Esophagus (tissue), 2 donors: ENCODE measurements at regions not wholly inside any gene's neighbourhood (a gene's known extent, or its start where the extent isn't known, plus 50 kb on each side); places are given as distances from the start of the nearest gene placed in this dataset.
"Not testable (repeated sequence)": the region's sequence is repeated elsewhere in the genome, so short reads cannot be mapped to it uniquely, and the experiment has no call there.

Source experiments
- H3K27ac ChIP-seq, 2 donors: one replicate each; pipeline ENCODE4 v1.5.1; 2013; ENCODE audit warnings: low read depth in 2 of 2, mild to moderate bottlenecking in 2 of 2, inconsistent platforms in 1 of 2, low read length in 1 of 2, moderate library complexity in 1 of 2
- H3K27me3 ChIP-seq, 2 donors: one replicate each; pipeline ENCODE4 v1.6.1; 2013; ENCODE audit warnings: low read length in 2 of 2, control low read depth in 1 of 2, mild to moderate bottlenecking in 1 of 2; ENCODE audit not compliant: insufficient read depth in 2 of 2, control insufficient read depth in 1 of 2
- H3K36me3 ChIP-seq, 2 donors: one replicate each; pipeline ENCODE4 v1.6.1; 2013; ENCODE audit warnings: low read length in 1 of 2; ENCODE audit not compliant: control insufficient read depth in 2 of 2, insufficient read depth in 2 of 2
- H3K4me1 ChIP-seq, 2 donors: one replicate each; pipeline ENCODE4 v1.6.1; 2013; ENCODE audit warnings: low read length in 1 of 2; ENCODE audit not compliant: control insufficient read depth in 2 of 2, insufficient read depth in 2 of 2
- H3K4me3 ChIP-seq, 2 donors: one replicate each; pipeline ENCODE4 v1.5.1; 2013; ENCODE audit warnings: low read length in 2 of 2, mild to moderate bottlenecking in 2 of 2, low read depth in 1 of 2, moderate library complexity in 1 of 2
- H3K9me3 ChIP-seq, 2 donors: one replicate each; pipeline ENCODE4 v1.6.1; 2013; ENCODE audit warnings: mild to moderate bottlenecking in 2 of 2, low read depth in 1 of 2, low read length in 1 of 2, moderate library complexity in 1 of 2; ENCODE audit not compliant: control insufficient read depth in 2 of 2, insufficient read depth in 1 of 2
- WGBS, 2 donors: extraction: QIAGEN DNeasy Blood & Tissue Kit; methylation state at CpG; one replicate each; pipeline ENCODE4 v1.1.7; 2013; 5-methylcytosine and 5-hydroxymethylcytosine counted together
- donor health status: healthy with polysubstance abuse.
- donor health status: Bipolar disorder and iron deficiency.

DNA sequence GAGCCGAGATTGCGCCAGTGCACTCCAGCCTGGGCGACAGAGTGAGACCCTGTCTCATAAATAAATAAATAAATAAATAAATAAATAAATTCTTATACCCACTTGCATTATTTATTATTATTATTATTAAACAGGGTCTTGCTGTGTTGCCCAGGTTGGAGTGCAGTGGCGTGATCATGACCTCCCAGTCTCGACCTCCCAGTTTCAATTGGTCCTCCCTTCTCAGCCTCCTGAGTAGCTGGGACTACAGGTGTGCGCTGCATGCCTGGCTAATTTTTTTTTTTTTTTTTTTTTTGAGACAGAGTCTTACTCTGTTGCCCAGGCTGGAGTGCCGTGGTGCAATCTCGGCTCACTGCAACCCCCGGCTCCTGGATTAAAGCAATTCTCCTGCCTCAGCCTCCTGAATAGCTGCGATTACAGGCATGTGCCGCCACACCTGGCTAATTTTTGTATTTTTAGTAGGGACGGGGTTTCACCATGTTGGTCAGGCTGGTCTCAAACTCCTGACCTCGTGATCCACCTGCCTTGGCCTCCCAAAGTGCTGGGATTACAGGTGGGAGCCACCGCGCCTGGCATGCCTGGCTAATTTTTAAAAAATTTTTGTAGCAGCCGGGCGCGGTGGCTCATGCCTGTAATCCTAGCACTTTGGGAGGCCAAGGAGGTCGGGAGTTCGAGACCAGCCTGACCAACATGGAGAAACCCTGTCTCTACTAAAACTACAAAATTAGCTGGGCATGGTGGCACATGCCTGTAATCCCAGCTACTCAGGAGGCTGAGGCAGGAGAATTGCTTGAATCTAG is 150.2 kb downstream of the SEC14L1 start:
- H3K27me3 ChIP-seq, H3K27ac ChIP-seq, H3K4me3 ChIP-seq, H3K36me3 ChIP-seq, H3K9me3 ChIP-seq: not testable (repeated sequence)
- WGBS, 2 donors: 95 to 96% methylated on average over 20 of the region's 20 CpGs
- H3K4me1 ChIP-seq: peaks cover 10 to 15% of the 10 kb centered on the region in 2 donors

DNA sequence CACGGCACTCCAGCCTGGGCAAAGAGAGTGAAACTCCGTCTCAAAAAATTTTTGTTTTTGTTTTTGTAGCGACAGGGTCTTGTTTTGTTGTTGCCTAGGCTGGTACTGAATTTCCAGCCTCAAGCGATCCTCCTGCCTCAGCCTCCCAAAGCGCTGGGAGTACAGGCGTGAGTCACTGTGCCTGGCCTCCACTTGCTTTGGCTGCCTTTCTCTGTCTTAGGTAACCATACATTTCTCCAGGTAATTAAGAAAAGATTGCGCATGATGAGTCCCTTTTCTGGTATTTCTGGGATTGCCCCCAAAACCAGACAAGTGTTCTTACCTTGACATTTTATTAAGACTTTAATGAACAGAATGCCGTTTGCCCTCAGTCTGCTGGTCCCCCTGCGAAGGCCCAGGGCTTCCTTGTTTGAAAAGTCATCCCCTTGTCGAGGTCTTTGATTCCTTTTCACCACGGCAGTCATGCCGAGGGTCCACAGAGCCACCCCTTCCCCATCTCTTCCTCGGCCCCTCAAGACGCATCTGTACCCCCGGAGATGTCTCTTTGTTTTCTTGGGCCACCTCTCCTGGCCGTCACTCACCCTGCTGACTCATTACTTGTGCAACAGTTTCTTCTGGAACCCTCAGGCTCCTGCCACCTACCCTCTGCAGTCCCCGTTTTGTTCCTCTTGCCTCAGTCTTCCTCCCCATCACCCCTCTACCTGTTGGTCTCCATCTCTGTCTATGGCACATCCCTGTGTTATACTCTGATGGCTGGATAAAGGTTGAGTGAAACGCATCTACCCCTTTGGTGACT is 151.0 kb downstream of the SEC14L1 start:
- Histone ChIP-seq H3K27ac (no peak overlapping the region), H3K4me1 (peaks cover 7 to 9% of the 10 kb centered on the region in 2 donors), H3K36me3 (peaks cover 0 to 4% of the 10 kb centered on the region in 2 donors)

DNA sequence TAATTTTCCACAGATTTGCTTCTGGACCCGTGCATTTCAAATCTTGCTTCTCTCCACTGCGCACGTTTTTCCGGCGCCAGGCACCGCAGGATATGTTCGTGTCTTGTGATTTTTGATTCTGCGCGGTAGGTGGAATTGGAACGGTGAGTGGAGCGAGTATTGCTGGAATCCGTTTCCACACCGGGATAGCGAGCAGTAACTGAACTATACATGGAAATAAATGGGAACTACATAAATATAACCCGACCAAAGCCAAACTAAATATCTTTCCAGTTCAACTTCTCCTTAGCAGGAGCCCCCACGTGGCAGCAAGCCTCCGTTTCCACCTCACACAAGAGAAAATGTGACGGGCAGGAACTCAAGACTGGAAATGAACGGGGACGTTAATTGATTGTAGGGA is 154.0 kb downstream of the SEC14L1 start:
- Histone ChIP-seq H3K27ac (no peak overlapping the region), H3K36me3 (peaks cover 3 to 4% of the 10 kb centered on the region in 2 donors), H3K27me3 (no peaks in the 10 kb centered on the region), H3K9me3 (no peaks in the 10 kb centered on the region), H3K4me1 (no peaks in the 10 kb centered on the region), H3K4me3 (no peak overlapping the region)
- WGBS, 2 donors: 90 to 95% methylated on average over 20 of the region's 20 CpGs

More for the DNA sequence above, 151.0 kb downstream of the SEC14L1 start:
- H3K27me3 ChIP-seq: no peaks in the 10 kb centered on the region
- 82 to 88% methylated on average over 18 of the region's 18 CpGs for WGBS, 2 donors
- no peak overlapping the region for H3K4me3 ChIP-seq
- H3K9me3 ChIP-seq: no peaks in the 10 kb centered on the region

DNA sequence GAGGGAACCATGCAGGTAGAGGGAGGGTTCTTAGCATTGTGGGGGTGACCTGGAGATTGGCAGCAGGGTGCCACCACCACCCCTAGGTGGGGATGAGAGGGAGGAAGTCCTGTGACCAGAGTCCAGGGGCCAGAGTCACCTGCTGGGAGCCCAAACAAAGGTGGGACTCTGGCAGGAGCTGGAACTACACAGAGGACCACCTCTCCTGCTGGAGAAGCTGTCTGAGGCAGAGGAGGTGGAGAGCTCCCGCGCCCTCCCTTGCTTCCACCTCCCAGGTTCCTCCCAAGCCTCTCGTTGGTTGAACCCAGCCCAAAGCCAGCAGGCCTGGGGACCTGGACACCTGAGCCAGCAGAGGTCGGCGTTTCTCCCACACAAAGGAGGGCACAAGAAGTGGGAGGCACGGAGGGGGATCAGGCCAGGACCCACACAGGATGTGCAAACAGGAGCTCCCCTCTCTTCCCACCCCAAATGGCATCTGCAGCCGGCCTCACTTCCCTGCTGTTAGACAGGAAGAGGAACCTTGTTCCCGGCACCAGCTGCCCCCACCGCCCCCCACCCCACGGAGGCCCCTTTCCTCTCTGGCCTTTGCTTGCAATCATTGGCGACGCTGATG is 154.6 kb downstream of the SEC14L1 start:
- Histone ChIP-seq H3K9me3 (no peaks in the 10 kb centered on the region), H3K27me3 (no peaks in the 10 kb centered on the region), H3K36me3 (peaks cover 3 to 4% of the 10 kb centered on the region in 2 donors), H3K4me3 (no peak overlapping the region), H3K4me1 (no peaks in the 10 kb centered on the region), H3K27ac (no peak overlapping the region)
- WGBS, 2 donors: 76 to 79% methylated on average over 12 of the region's 12 CpGs

DNA sequence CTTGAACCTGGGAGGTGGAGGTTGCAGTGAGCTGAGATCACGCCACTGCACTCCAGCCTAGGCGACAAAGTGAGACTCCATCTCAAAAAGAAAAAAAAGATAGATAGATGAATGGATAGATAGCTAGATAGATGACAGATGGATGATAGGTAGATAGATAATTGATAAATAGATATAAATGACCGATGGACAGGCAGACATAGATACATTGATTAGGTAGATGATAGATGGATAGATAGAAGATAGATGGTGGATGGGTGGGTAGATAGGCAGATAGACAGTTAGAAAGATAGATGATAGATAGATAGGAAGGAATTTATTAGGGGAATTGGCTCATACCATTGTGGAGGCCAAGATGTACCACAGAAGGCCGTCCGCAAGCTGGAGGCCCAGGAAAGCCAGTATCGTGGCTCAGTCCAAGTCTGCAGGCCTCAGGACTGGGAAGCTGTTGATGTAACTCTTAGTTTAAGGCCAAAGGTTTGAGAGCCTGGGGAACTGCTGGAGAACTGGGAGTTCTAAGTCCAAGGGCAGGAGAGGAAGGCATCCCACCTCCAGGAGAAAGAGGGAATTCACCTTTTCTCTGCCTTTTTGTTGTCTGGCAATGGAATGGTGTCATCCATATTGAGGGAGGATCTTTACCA is 156.1 kb downstream of the SEC14L1 start:
- Histone ChIP-seq H3K4me1 (no peaks in the 10 kb centered on the region), H3K36me3 (peaks cover 3 to 4% of the 10 kb centered on the region in 2 donors), H3K27ac (no peak overlapping the region), H3K27me3 (no peaks in the 10 kb centered on the region), H3K9me3 (no peaks in the 10 kb centered on the region), H3K4me3 (no peak overlapping the region)
- WGBS, 2 donors: 95 to 97% methylated on average over 6 of the region's 6 CpGs

DNA sequence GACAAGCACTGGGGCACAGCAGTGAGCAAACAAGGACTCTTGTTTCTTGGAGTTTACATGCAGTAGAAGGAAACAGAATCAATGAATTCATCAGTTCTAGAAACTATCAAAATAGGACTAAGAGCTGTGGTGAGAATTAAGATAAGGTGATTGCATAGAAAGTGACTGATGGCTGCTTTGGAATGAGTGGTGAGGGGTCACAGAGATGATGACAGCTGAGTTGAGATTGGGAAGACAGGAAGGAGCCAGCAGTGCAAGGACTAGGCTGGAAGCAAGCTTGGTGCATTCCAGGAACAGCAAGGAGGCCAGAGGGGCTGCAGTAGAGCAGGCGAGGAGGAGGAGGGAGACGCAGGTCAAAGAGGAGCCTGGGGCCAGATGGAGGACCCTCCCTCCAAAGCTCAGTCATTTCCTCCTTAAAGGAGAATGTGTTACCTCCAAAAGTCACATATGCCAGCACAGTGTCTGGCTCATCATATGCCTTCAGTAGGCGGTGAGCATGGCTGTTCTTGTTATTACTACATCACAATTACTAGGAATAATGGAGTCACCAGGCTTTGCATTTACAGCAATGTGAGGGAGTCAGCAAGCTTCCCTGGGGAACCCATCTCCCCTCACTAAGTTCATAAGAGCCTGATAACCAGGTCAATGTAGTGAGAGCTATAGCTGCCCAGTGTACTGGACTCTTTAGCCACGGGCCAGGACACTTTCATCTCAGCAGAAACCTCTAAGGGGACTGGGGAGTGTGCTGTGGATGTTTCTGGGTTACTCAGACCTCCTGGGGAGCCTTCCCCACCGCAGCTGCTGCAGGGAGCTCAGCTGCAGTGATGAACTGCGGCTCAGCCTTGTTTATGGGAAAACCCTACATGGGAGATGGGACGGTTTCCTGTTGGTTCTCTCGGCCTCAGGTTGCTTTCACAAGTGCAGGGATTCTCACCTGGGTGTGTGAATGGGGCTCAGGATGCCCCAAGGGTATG is 157.2 kb downstream of the SEC14L1 start:
- no peak overlapping the region for H3K27ac ChIP-seq
- 90 to 95% methylated on average over 8 of the region's 8 CpGs for WGBS, 2 donors
- no peaks in the 10 kb centered on the region for H3K9me3 ChIP-seq
- no peaks in the 10 kb centered on the region for H3K4me1 ChIP-seq
- H3K27me3 ChIP-seq: no peaks in the 10 kb centered on the region
- H3K36me3 ChIP-seq: peaks cover 3 to 4% of the 10 kb centered on the region in 2 donors
- no peak overlapping the region for H3K4me3 ChIP-seq

DNA sequence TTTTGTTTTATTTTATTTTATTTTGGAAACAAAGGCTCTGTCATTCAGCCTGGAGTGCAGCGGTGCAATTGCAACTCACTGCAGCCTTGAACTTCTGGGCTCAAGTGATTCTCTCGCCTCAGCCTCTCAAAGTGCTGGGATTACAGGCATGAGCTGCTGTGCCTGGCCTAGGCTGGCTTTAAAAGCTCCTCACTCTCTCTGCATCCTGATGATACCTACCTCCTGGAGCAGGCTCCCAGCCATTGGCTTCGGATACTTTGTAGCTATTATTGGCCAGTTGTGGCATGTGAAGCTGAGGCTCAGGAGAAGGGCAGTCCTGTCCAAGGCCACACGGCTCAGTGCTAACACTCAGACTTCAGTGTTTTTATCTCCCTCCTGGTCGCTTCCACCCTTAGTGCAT is 158.0 kb downstream of the SEC14L1 start:
- H3K9me3 ChIP-seq: no peaks in the 10 kb centered on the region
- peaks cover 3 to 4% of the 10 kb centered on the region in 2 donors for H3K36me3 ChIP-seq
- no peaks in the 10 kb centered on the region for H3K27me3 ChIP-seq
- no peak overlapping the region for H3K4me3 ChIP-seq
- no peak overlapping the region for H3K27ac ChIP-seq
- no peaks in the 10 kb centered on the region for H3K4me1 ChIP-seq
- WGBS, 2 donors: 94 to 98% methylated on average over 5 of the region's 5 CpGs

DNA sequence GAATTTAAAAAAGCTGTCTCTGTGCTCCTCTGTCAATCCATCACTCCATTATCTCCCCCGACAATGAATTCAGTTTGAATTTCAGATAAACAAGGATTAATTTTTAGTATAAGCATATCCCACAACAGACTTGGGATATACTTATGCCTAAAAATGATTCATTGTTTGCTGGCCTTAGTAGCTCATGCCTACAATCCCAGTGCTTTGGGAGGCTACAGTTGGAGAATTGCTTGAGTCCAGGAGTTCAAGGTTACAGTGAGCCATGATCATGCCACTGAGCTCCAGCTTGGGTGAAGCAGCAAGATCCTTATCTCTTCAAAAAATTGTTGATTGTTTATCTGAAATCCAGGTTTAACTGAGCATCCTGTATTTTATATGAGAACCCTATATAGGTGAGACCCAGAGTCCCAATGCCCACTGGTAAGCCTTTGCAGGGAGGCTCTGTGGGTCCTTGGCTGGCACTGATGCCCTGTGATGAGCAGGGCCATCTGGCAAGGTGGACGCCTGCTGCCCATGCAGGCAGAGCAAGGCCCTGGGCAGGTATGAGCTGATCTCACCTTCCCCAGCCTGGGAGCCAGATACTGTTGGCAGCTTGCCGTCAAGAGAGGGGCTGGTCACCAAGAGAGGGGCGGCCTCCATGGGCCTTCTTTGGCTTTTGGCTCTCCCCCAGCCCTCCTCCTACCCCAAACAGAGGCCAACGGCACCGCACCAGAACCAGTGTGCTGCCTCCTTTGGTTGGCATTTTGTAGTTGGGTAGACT is 158.7 kb downstream of the SEC14L1 start:
- Histone ChIP-seq H3K9me3 (no peaks in the 10 kb centered on the region), H3K36me3 (peaks cover 3 to 4% of the 10 kb centered on the region in 2 donors), H3K4me3 (no peak overlapping the region), H3K27ac (no peak overlapping the region), H3K4me1 (no peaks in the 10 kb centered on the region), H3K27me3 (no peaks in the 10 kb centered on the region)
- WGBS, 2 donors: 93 to 95% methylated on average over 6 of the region's 6 CpGs
